Activated CD4-positive, alpha-beta T cell treated with anti-CD3 and anti-CD28 coated beads for 36 hours (primary cell): ENCODE measurements at regions not wholly inside any gene's neighbourhood (a gene's known extent, or its start where the extent isn't known, plus 50 kb on each side); places are given as distances from the start of the nearest gene placed in this dataset.

ENCODE experiments used
- ATAC-seq: fragments of 200-7000 bp; cut with Tn5 transposase; one replicate; pipeline ENCODE4 v1.10.0; 2021; ENCODE audit warnings: mild to moderate bottlenecking, moderate library complexity
- CTCF ChIA-PET: fragments of 350-600 bp; sonication (Branson Sonifier 250); formaldehyde crosslinking; loops from one replicate; lab custom pipeline; 2021; ENCODE audit warnings: antibody characterized with exemption; lab: Charles Lee
- POLR2A ChIA-PET: fragments of 350-600 bp; sonication (Branson Sonifier 250); formaldehyde crosslinking; loops from one replicate; lab custom pipeline; 2021; ENCODE audit warnings: antibody characterized with exemption, inconsistent platforms; lab: Charles Lee
- DNase-seq: peaks from one replicate; pipeline ENCODE4 v3.0.0-alpha.2; 2020
- H3K27ac Mint-ChIP-seq: one replicate; pipeline ENCODE4 v1.8.0; 2021; ENCODE audit warnings: mixed read lengths
- H3K27me3 Mint-ChIP-seq: one replicate; pipeline ENCODE4 v1.8.0; 2021; ENCODE audit warnings: mixed read lengths
- H3K36me3 Mint-ChIP-seq: one replicate; pipeline ENCODE4 v1.8.0; 2021; ENCODE audit warnings: low read depth, mixed read lengths
- H3K4me1 Mint-ChIP-seq: one replicate; pipeline ENCODE4 v1.8.0; 2021; ENCODE audit warnings: mixed read lengths
- H3K4me3 Mint-ChIP-seq: one replicate; pipeline ENCODE4 v1.8.0; 2021; ENCODE audit warnings: mild to moderate bottlenecking, moderate library complexity, mixed read lengths
- H3K9me3 Mint-ChIP-seq: one replicate; pipeline ENCODE4 v1.8.0; 2021; ENCODE audit warnings: low read depth, mixed read lengths
- intact Hi-C, 2 experiments: fragments of 100-400 bp; cut with DNase I in 1 of 2; cut with micrococcal nuclease in 1 of 2; formaldehyde crosslinking; loops; one replicate each; pipeline versions ENCODE4 v1.14.2 to v1.15.1; 2022 to 2024; cut with DNase I, micrococcal nuclease

DNA sequence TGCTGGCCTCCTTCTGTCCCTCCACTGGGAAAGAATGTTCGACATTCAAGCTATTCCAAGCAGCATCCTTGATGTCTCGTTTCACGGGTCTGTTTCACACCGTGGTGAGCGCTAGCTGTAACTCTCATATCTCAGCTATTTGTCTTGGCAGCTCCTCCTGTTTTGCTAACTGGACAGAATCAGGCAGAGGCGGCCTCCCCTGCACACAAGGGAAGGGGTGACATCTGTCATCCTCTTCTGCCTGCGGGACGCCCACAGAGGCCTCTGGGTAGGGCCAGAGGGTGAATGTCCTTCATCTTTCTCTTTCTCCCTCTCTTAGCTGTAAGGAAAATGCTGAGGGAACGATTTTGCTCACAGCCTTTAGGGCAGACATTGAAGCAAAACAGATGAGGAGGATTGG, 232.8 kb upstream of the GMDS start:
- Mint-ChIP-seq H3K9me3 (peaks cover 10% of the 10 kb centered on the region), H3K4me1 (no peaks in the 10 kb centered on the region), H3K27me3 (peaks cover 8% of the 10 kb centered on the region), H3K27ac (no peak overlapping the region), H3K4me3 (no peak overlapping the region), H3K36me3 (peaks cover 3% of the 10 kb centered on the region)
- POLR2A ChIA-PET, result no interaction called here
- DNase-seq (no peak), ATAC-seq (no peak)
- intact Hi-C loops, result no loop called here
- CTCF ChIA-PET, result interaction anchor here (1.1 kb wide), 1 partner anchor 29 kb away, joined by 3 read pairs; no protein-coding TSS in a partner anchor

DNA sequence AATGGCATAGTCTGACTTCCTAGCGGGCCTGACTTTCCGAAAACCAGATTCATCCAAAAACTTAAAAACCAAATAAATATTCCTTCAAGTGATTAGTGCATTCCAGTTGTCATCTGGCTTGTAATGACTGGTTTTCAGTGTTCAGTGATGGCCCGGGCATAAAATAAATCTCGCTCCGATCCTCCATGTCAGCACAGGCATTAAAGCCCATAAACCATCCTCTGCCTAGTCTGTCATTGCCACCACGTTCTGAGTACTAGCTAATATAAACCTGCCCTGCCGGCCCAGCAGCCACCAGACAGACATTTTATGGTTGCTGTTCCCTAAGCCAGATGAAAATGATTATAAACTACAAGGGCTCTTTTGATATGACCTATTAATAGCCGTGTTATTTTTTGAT, 232.3 kb upstream of the GMDS start:
- Mint-ChIP-seq H3K27ac (no peak overlapping the region), H3K27me3 (peaks cover 9% of the 10 kb centered on the region), H3K9me3 (peaks cover 7% of the 10 kb centered on the region), H3K4me3 (no peak overlapping the region), H3K36me3 (peaks cover 3% of the 10 kb centered on the region), H3K4me1 (no peaks in the 10 kb centered on the region)
- intact Hi-C loops, result no loop called here
- no peak for DNase-seq
- ChIA-PET CTCF (interaction anchor here (1.1 kb wide), 1 partner anchor 29 kb away, joined by 3 read pairs; no protein-coding TSS in a partner anchor), POLR2A (no interaction called here)
- ATAC-seq, result no peak

DNA sequence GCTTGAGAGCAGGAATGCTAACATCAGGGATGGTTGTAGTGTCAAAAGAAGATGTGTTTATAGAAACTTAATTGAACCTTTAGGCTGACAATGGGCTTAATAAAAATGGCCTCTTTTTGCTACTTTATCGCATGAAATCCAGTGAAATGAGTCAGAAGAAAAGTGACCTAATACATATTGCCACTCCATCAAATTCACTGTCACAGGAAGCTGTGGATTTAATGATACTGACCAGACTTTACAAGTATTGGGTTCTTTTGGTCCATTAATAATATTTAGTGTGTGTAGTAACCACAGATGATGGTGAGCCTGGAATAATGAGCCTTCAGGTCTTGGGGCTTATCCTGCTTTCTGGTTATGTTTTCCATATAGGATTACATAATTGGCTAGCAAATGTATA, 231.8 kb upstream of the GMDS start:
- intact Hi-C loops, result no loop called here
- Mint-ChIP-seq H3K36me3 (peaks cover 2% of the 10 kb centered on the region), H3K9me3 (peaks cover 3% of the 10 kb centered on the region), H3K27me3 (peaks cover 11% of the 10 kb centered on the region), H3K27ac (no peak overlapping the region), H3K4me3 (no peak overlapping the region), H3K4me1 (no peaks in the 10 kb centered on the region)
- DNase-seq, result no peak
- ATAC-seq, result no peak
- POLR2A ChIA-PET, result no interaction called here
- CTCF ChIA-PET, result no interaction called here

DNA sequence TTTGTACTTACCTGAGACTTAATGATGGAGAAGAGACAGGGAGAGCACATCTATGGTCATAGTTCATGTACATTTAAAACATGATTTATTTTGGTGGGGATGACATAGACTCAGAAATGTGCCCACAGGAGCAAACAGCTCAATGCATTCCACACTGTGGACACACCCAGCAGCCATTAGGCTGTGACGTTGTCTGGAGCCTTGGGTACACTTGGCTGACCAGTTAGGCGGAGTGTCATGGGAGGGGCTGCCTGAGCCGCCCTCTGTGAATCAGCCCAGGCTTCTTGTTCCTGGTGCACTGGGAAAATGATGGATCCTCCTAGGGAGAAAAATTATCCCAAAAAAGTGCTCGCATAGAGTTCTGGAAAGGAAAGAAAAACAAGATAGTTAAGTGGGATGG, 231.0 kb upstream of the GMDS start:
- DNase-seq (no peak), ATAC-seq (no peak)

DNA sequence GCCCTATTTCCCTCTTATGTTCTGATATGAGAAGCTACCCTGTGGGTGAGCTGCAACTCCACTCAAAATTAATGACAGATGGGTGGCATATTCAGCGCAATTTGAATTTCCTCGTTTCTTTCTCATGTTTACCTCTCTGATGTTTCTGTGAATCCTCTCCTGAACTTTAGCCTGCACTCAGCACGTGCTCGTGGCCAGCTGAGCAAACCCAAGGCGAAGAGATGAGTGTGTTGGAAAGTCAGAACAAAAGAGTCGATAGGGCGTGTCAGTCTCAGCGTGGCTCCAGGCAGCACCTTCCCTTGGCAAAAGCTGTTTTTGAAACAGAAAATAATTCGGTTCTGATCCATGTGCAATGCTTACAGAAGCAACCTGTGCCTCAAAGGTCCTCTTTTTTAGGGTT, 226.1 kb upstream of the GMDS start:
- Mint-ChIP-seq H3K4me1 (no peaks in the 10 kb centered on the region), H3K27ac (no peak overlapping the region), H3K4me3 (no peak overlapping the region), H3K36me3 (no peaks in the 10 kb centered on the region), H3K27me3 (peaks cover 25% of the 10 kb centered on the region), H3K9me3 (no peaks in the 10 kb centered on the region)
- CTCF ChIA-PET, result interaction anchor here (0.5 to 2.4 kb wide), 2 partner anchors 163 to 290 kb away, joined by 4 to 6 read pairs; no protein-coding TSS in a partner anchor
- POLR2A ChIA-PET, result no interaction called here
- intact Hi-C loops, result no loop called here
- no peak for DNase-seq
- no peak for ATAC-seq

More for the DNA sequence above, 231.0 kb upstream of the GMDS start:
- intact Hi-C loops, result no loop called here
- no peaks in the 10 kb centered on the region for H3K4me1 Mint-ChIP-seq
- peaks cover 12% of the 10 kb centered on the region for H3K27me3 Mint-ChIP-seq
- H3K27ac Mint-ChIP-seq, result no peak overlapping the region
- ChIA-PET POLR2A (interaction anchor here (0.6 kb wide), 1 partner anchor 820 kb away, joined by 3 read pairs; no protein-coding TSS in a partner anchor), CTCF (no interaction called here)
- no peaks in the 10 kb centered on the region for H3K36me3 Mint-ChIP-seq
- no peak overlapping the region for H3K4me3 Mint-ChIP-seq
- H3K9me3 Mint-ChIP-seq, result no peaks in the 10 kb centered on the region

DNA sequence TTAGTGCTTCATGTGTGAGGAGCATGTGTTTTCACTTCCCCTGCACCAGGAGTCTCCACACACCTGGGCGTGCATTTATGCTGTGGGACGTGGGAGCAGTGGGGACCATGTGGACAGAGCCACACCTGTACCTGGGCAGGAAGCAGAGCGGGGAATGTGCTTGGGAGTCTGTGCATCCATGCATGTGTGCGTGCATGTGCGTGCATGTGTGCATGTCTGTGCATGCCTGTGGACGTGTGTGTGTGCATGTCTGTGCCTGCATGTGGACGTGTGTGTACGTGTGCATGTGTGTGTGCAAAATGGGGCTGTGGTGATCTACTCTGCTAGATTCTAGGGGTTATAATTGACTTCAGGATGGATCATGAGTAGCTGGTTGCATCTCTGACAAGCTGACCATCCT, 224.0 kb upstream of the GMDS start:
- peaks cover 29% of the 10 kb centered on the region for H3K27me3 Mint-ChIP-seq

DNA sequence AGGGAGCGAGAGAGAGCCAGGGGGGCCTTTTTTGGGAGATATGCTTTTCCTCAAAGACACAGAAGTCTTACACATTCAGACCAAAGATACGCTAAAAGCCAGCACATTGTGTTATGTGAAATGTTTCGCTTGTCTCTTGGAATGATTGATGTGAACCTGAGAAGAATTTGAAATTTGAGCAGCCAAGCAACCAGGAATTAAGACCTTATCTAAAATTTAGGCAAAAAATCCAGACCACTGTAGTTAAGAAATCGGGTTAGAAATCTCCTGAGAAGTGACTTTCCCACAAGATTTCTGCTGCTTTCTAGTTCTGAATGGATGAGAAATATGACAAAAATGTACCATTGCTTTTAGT, 223.2 kb upstream of the GMDS start:
- POLR2A ChIA-PET, result no interaction called here
- no peak for ATAC-seq
- no peak overlapping the region for H3K4me3 Mint-ChIP-seq
- H3K9me3 Mint-ChIP-seq, result no peaks in the 10 kb centered on the region
- H3K27ac Mint-ChIP-seq, result no peak overlapping the region
- no peaks in the 10 kb centered on the region for H3K4me1 Mint-ChIP-seq
- H3K27me3 Mint-ChIP-seq, result peaks cover 29% of the 10 kb centered on the region
- CTCF ChIA-PET, result no interaction called here
- no peaks in the 10 kb centered on the region for H3K36me3 Mint-ChIP-seq
- no peak for DNase-seq
- intact Hi-C loops, result no loop called here

More for the DNA sequence above, 224.0 kb upstream of the GMDS start:
- no peak overlapping the region for H3K27ac Mint-ChIP-seq
- H3K9me3 Mint-ChIP-seq, result no peaks in the 10 kb centered on the region
- intact Hi-C loops, result no loop called here
- no peak for ATAC-seq
- no peak for DNase-seq
- no peaks in the 10 kb centered on the region for H3K36me3 Mint-ChIP-seq
- ChIA-PET POLR2A (no interaction called here), CTCF (no interaction called here)
- no peak overlapping the region for H3K4me3 Mint-ChIP-seq
- H3K4me1 Mint-ChIP-seq, result no peaks in the 10 kb centered on the region

DNA sequence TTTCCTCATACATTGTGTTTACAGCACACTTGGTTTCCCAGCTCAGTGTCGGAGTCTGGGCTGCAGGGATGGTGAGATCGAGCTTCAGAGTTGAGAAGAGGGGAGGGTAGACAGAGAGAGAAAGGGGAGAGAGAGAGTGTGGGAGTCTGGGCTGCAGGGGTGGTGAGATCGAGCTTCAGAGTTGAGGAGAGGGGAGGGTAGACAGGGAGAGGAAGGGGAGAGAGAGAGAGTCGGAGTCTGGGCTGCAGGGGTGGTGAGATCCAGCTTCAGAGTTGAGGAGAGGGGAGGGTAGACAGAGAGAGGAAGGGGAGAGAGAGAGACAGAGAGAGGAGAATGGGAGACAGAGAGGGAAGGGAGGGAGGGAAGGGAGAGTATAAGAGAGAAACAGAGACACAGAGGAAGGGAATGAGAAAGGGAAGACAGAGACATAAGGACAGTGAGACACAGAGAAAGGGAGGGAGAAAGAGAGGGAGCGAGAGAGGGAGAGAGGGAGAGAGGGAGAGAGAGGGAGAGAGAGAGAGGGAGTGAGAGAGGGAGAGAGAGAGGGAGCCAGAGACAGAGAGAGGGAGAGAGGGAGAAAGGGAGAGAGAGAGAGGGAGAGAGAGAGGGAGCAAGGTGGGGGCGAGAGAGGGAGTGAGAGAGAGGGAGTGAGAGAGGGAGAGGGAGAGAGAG, 222.7 kb upstream of the GMDS start:
- no peak overlapping the region for H3K27ac Mint-ChIP-seq
- intact Hi-C loops, result no loop called here
- H3K4me1 Mint-ChIP-seq, result no peaks in the 10 kb centered on the region
- H3K27me3 Mint-ChIP-seq, result peaks cover 29% of the 10 kb centered on the region
- no peak for ATAC-seq
- no peak for DNase-seq
- no peaks in the 10 kb centered on the region for H3K9me3 Mint-ChIP-seq
- H3K36me3 Mint-ChIP-seq, result no peaks in the 10 kb centered on the region
- ChIA-PET POLR2A (no interaction called here), CTCF (no interaction called here)
- no peak overlapping the region for H3K4me3 Mint-ChIP-seq

DNA sequence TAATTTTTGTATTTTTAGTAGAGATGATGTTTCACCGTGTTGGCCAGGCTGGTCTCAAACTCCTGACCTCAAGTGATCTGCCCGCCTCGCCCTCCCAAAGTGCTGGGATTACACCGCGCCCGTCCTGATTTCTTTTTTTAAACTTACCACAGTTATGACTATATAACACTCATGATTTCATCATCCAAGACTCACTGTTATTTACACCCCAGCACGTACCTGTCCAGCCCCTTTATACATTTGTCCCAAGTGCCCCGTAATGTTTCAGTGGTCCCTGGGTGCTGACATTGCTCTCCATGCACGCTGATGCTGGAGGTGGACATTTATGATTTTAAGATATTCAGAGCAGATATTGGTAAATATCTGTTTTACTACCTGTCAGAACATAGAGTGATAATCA, 219.9 kb upstream of the GMDS start:
- POLR2A ChIA-PET, result interaction anchor here (0.6 kb wide), 1 partner anchor 59 kb away, joined by 4 read pairs; no protein-coding TSS in a partner anchor
- Mint-ChIP-seq H3K4me3 (no peak overlapping the region), H3K36me3 (no peaks in the 10 kb centered on the region), H3K4me1 (no peaks in the 10 kb centered on the region), H3K9me3 (no peaks in the 10 kb centered on the region), H3K27me3 (peaks cover 24% of the 10 kb centered on the region), H3K27ac (no peak overlapping the region)
- CTCF ChIA-PET, result no interaction called here
- ATAC-seq, result no peak
- intact Hi-C loops, result no loop called here
- no peak for DNase-seq

DNA sequence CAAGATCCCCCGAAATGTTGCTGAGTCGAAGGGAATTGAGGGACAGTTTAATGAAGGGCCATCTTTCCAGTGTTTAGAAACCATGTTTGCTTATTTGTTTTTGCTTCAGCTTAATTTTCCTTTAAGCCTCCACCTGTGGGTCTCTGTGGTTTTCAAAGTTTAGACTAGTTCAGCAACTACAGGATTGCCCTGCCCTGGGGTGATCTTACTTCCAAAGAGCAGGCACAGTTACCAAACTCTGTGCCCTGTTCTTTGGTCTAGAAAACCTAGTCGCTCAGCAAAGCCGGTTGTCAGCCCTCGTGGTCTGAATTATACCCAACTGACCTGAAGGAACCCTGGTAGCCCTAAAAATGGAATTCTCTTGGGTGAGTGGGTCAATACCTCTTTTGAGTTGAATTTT, 219.2 kb upstream of the GMDS start:
- DNase-seq (no peak), ATAC-seq (no peak)
- Mint-ChIP-seq H3K4me1 (no peaks in the 10 kb centered on the region), H3K4me3 (no peak overlapping the region), H3K9me3 (no peaks in the 10 kb centered on the region), H3K36me3 (no peaks in the 10 kb centered on the region), H3K27ac (no peak overlapping the region), H3K27me3 (peaks cover 20% of the 10 kb centered on the region)
- CTCF ChIA-PET, result interaction anchor here (0.5 kb wide), 1 partner anchor 170 kb away, joined by 4 read pairs; no protein-coding TSS in a partner anchor
- intact Hi-C loops, result no loop called here
- POLR2A ChIA-PET, result interaction anchor here (0.6 kb wide), 1 partner anchor 60 kb away, joined by 4 read pairs; no protein-coding TSS in a partner anchor

DNA sequence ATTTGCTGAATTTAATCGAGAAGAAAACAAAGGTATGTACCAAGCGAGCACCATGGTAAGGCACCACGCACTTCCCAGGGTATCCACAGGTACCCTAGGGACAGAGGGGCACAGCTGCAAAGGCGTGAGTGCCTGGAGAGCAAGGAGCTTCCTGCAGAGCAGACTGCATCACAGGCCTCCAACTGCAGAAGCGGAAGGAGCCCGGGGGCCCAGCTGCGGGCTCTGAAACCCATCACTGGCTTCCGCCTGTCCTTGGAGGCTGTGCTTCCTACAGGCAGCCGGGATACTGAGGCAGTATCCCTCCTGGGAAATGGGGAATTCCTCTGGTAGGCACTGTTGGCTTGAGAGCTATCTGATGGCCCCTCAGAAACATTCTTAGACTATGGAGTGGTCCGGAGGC, 217.4 kb upstream of the GMDS start:
- POLR2A ChIA-PET, result no interaction called here
- DNase-seq, result no peak
- Mint-ChIP-seq H3K4me3 (no peak overlapping the region), H3K27me3 (peaks cover 12% of the 10 kb centered on the region), H3K9me3 (no peaks in the 10 kb centered on the region), H3K27ac (no peak overlapping the region), H3K36me3 (no peaks in the 10 kb centered on the region), H3K4me1 (no peaks in the 10 kb centered on the region)
- CTCF ChIA-PET, result no interaction called here
- ATAC-seq, result no peak
- intact Hi-C loops, result no loop called here

DNA sequence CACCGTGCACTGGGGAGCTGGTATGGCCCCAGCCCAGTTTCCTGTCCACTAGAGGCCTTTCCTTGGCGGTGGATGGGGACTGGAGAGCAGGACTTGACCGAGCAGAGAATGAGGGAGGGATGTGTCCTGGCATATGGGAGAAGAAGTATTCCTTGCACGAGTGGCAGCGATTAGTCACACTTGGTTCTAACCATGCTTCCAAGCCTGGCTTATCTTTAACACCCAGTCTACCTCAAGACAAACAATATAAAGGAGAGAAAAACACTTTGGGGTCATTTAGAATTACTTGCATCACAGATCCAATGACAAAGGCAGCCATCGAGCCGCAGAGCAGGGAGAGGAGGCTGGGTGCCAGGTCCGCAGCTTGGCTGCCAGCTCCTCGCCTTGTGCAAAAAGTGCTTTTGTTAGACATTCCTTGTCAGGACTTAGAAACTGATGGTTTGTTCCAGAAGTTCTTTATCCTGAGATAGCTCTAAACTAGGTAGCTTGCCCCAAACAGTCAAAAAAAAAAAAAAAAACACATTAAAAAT, 214.9 kb upstream of the GMDS start:
- no peaks in the 10 kb centered on the region for H3K36me3 Mint-ChIP-seq
- H3K4me1 Mint-ChIP-seq, result no peaks in the 10 kb centered on the region
- intact Hi-C loops, result no loop called here
- no peak overlapping the region for H3K27ac Mint-ChIP-seq
- ChIA-PET CTCF (interaction anchor here (0.7 kb wide), 2 partner anchors 475 to 844 kb away, joined by 3 read pairs; no protein-coding TSS in a partner anchor), POLR2A (no interaction called here)
- H3K9me3 Mint-ChIP-seq, result no peaks in the 10 kb centered on the region
- H3K4me3 Mint-ChIP-seq, result no peak overlapping the region
- no peak for ATAC-seq
- DNase-seq, result no peak
- peaks cover under 1% of the 10 kb centered on the region for H3K27me3 Mint-ChIP-seq
